Parathyroid adenoma (tissue), 2 donors: ENCODE measurements at regions not wholly inside any gene's neighbourhood (a gene's known extent, or its start where the extent isn't known, plus 50 kb on each side); places are given as distances from the start of the nearest gene placed in this dataset.
"Not testable (repeated sequence)": the region's sequence is repeated elsewhere in the genome, so short reads cannot be mapped to it uniquely, and the experiment has no call there.

Source experiments
- H2AFZ ChIP-seq: fragments of 300-600 bp; sonication (generic); one replicate; pipeline ENCODE4 v1.7.0; 2017; ENCODE audit warnings: antibody characterized with exemption, mild to moderate bottlenecking
- H3K27ac ChIP-seq: fragments of 300-600 bp; sonication (generic); one replicate; pipeline ENCODE4 v1.7.0; 2017
- H3K27me3 ChIP-seq: fragments of 300-600 bp; sonication (generic); one replicate; pipeline ENCODE4 v1.7.0; 2017; ENCODE audit warnings: low read length; ENCODE audit not compliant: control insufficient read depth, insufficient read depth
- H3K36me3 ChIP-seq: fragments of 300-600 bp; sonication (generic); one replicate; pipeline ENCODE4 v1.7.0; 2017; ENCODE audit warnings: low read length; ENCODE audit not compliant: control insufficient read depth, insufficient read depth
- H3K4me1 ChIP-seq: fragments of 300-600 bp; sonication (generic); one replicate; pipeline ENCODE4 v1.7.0; 2017; ENCODE audit warnings: control low read depth
- H3K4me2 ChIP-seq: fragments of 300-600 bp; sonication (generic); one replicate; pipeline ENCODE4 v1.7.0; 2017; ENCODE audit warnings: low read length
- H3K4me3 ChIP-seq: fragments of 300-600 bp; sonication (generic); one replicate; pipeline ENCODE4 v1.7.0; 2017; ENCODE audit warnings: low read depth, low read length
- H3K79me2 ChIP-seq: fragments of 300-600 bp; sonication (generic); one replicate; pipeline ENCODE4 v1.7.0; 2017; ENCODE audit warnings: control low read depth
- H3K9ac ChIP-seq: fragments of 300-600 bp; sonication (generic); one replicate; pipeline ENCODE4 v1.7.0; 2017; ENCODE audit warnings: mild to moderate bottlenecking
- H3K9me3 ChIP-seq: fragments of 300-600 bp; sonication (generic); one replicate; pipeline ENCODE4 v1.7.0; 2017; ENCODE audit warnings: low read length; ENCODE audit not compliant: control insufficient read depth
- CTCF ChIP-seq: fragments of 300-600 bp; sonication (generic); IDR thresholded peaks from one replicate; pipeline ENCODE4 v1.7.0; 2017; ENCODE audit warnings: antibody characterized with exemption, mild to moderate bottlenecking
- donor health status: primary hyperparathyroidism.

- H3K27me3 ChIP-seq, H3K4me1 ChIP-seq, H3K9me3 ChIP-seq, H3K9ac ChIP-seq, H3K79me2 ChIP-seq, H3K36me3 ChIP-seq: not testable (repeated sequence)
- Histone ChIP-seq H3K27ac (peak overlapping the region; percentile 42), H3K4me3 (peak overlapping the region; percentile 51), H3K4me2 (peak overlapping the region; percentile 56), H2AFZ (peak overlapping the region; percentile 74)
These were observed 80.7 kb downstream of the PPIAL4G start for GRCh38 chr1:148402152-148403084.

- H3K9ac ChIP-seq, H3K4me2 ChIP-seq, H3K9me3 ChIP-seq, H3K27me3 ChIP-seq, H3K79me2 ChIP-seq, H3K4me1 ChIP-seq, H3K27ac ChIP-seq, H3K36me3 ChIP-seq, H2AFZ ChIP-seq, H3K4me3 ChIP-seq: not testable (repeated sequence)
These were observed 85.6 kb downstream of the PPIAL4G start for GRCh38 chr1:148397516-148397915.

GRCh38 chr1:148392505-148392904 lies 90.6 kb downstream of the PPIAL4G start:
- H3K36me3 ChIP-seq, H2AFZ ChIP-seq, H3K4me2 ChIP-seq, H3K9ac ChIP-seq, H3K27ac ChIP-seq, H3K79me2 ChIP-seq, H3K9me3 ChIP-seq, H3K27me3 ChIP-seq, H3K4me3 ChIP-seq, H3K4me1 ChIP-seq: not testable (repeated sequence)

- not testable (repeated sequence) for H3K79me2 ChIP-seq, H3K27ac ChIP-seq, H3K36me3 ChIP-seq, H3K4me3 ChIP-seq, H3K9ac ChIP-seq, H3K4me1 ChIP-seq, H3K4me2 ChIP-seq, H2AFZ ChIP-seq, H3K9me3 ChIP-seq, H3K27me3 ChIP-seq
These were observed 91.8 kb downstream of the PPIAL4G start for GRCh38 chr1:148391323-148391722.

GRCh38 chr1:148389027-148389339 lies 94.1 kb downstream of the PPIAL4G start:
- Histone ChIP-seq H3K27ac (peak overlapping the region; percentile 67), H3K36me3 (no peaks in the 10 kb centered on the region), H3K4me3 (peak overlapping the region; percentile 65), H3K4me2 (peak overlapping the region; percentile 91), H3K9ac (no peak overlapping the region), H3K79me2 (no peaks in the 10 kb centered on the region), H3K9me3 (no peaks in the 10 kb centered on the region), H3K4me1 (no peaks in the 10 kb centered on the region), H3K27me3 (no peaks in the 10 kb centered on the region), H2AFZ (peak overlapping the region; percentile 44)
- no peak for TF ChIP-seq CTCF

- Histone ChIP-seq H3K36me3 (no peaks in the 10 kb centered on the region), H3K79me2 (no peaks in the 10 kb centered on the region), H3K9me3 (no peaks in the 10 kb centered on the region), H3K27me3 (no peaks in the 10 kb centered on the region), H3K27ac (peak overlapping the region; percentile 67), H3K4me1 (no peaks in the 10 kb centered on the region), H3K9ac (no peak overlapping the region), H2AFZ (peak overlapping the region; percentile 44), H3K4me2 (peak overlapping the region; percentile 91), H3K4me3 (peak overlapping the region; percentile 65)
- no peak for TF ChIP-seq CTCF
These were observed 94.7 kb downstream of the PPIAL4G start for GRCh38 chr1:148388260-148389026.

GRCh38 chr1:148387949-148388259 lies 95.2 kb downstream of the PPIAL4G start:
- not testable (repeated sequence) for H3K79me2 ChIP-seq, H3K27me3 ChIP-seq, H3K36me3 ChIP-seq, H3K4me3 ChIP-seq, H3K4me1 ChIP-seq, H3K27ac ChIP-seq, H3K9me3 ChIP-seq, H3K4me2 ChIP-seq, H3K9ac ChIP-seq
- peak overlapping the region; percentile 44 for H2AFZ ChIP-seq

GRCh38 chr1:148387122-148387948 lies 95.8 kb downstream of the PPIAL4G start:
- not testable (repeated sequence) for H3K4me3 ChIP-seq, H3K9ac ChIP-seq, H2AFZ ChIP-seq, H3K27ac ChIP-seq, H3K9me3 ChIP-seq, H3K79me2 ChIP-seq, H3K4me2 ChIP-seq, H3K4me1 ChIP-seq, H3K36me3 ChIP-seq, H3K27me3 ChIP-seq
